Body of pancreas (tissue), 4 donors: ENCODE measurements at regions not wholly inside any gene's neighbourhood (a gene's known extent, or its start where the extent isn't known, plus 50 kb on each side); places are given as distances from the start of the nearest gene placed in this dataset.

Experiments used
- CTCF ChIP-seq, 7 experiments: fragments of 450-650 bp in 4 of 7; fragments of 200-600 bp in 3 of 7; sonication (generic) in 3 of 7; IDR thresholded peaks; one replicate each; pipeline ENCODE4 v1.5.1; 2016 to 2019; ENCODE audit warnings: antibody characterized with exemption in 7 of 7
- POLR2A ChIP-seq, 3 donors: fragments of 450-650 bp; IDR thresholded peaks; one replicate each; pipeline ENCODE4 v1.6.1; 2016; ENCODE audit warnings: antibody characterized with exemption in 3 of 3, mild to moderate bottlenecking in 2 of 3

- TF ChIP-seq CTCF (IDR thresholded peaks at IDR 0.05): no peak
- no peak for TF ChIP-seq POLR2A (IDR thresholded peaks at IDR 0.05)
Observed at GRCh38 chr4:100933628-100934027, 413.7 kb downstream of the PPP3CA start.
